GM21381 (cell line): ENCODE measurements at regions not wholly inside any gene's neighbourhood (a gene's known extent, or its start where the extent isn't known, plus 50 kb on each side); places are given as distances from the start of the nearest gene placed in this dataset.
"Not testable (repeated sequence)": the region's sequence is repeated elsewhere in the genome, so short reads cannot be mapped to it uniquely, and the experiment has no call there.

Source experiments
- ATAC-seq: cut with Tn5 transposase; IDR thresholded peaks from one replicate; pipeline ENCODE4 v1.9.1; 2021; ENCODE audit warnings: mild to moderate bottlenecking, moderate library complexity; ENCODE audit not compliant: unreplicated experiment

- ATAC-seq, result no peak
Observed at GRCh38 chr2:75844651-75845050, 133.9 kb upstream of the GCFC2 start.

GRCh38 chr2:75834588-75834987 is 123.9 kb upstream of the GCFC2 start:
- not testable (repeated sequence) for ATAC-seq

GRCh38 chr2:75833386-75833785 is 122.7 kb upstream of the GCFC2 start:
- ATAC-seq, result no peak

GRCh38 chr2:75828826-75829225 is 118.1 kb upstream of the GCFC2 start:
- ATAC-seq, result no peak

- not testable (repeated sequence) for ATAC-seq
Observed at GRCh38 chr2:75823515-75823914, 112.8 kb upstream of the GCFC2 start.

GRCh38 chr2:75822336-75822735 is 111.6 kb upstream of the GCFC2 start:
- ATAC-seq, result no peak

GRCh38 chr2:75820693-75821092 is 110.0 kb upstream of the GCFC2 start:
- no peak for ATAC-seq

- ATAC-seq, result no peak
Observed at GRCh38 chr2:75810611-75811330, 100.1 kb upstream of the GCFC2 start.

GRCh38 chr2:75808793-75809535 is 98.2 kb upstream of the GCFC2 start:
- no peak for ATAC-seq

GRCh38 chr2:75807992-75808391 is 97.3 kb upstream of the GCFC2 start:
- ATAC-seq, result no peak

GRCh38 chr2:75801234-75801982 is 90.7 kb upstream of the GCFC2 start:
- ATAC-seq, result no peak

GRCh38 chr2:75800456-75800855 is 89.7 kb upstream of the GCFC2 start:
- ATAC-seq, result peak; percentile 56

- ATAC-seq, result peak; percentile 41
Observed at GRCh38 chr2:75799859-75800258, 89.1 kb upstream of the GCFC2 start.

GRCh38 chr2:75798569-75798968 is 87.9 kb upstream of the GCFC2 start:
- no peak for ATAC-seq

- no peak for ATAC-seq
Observed at GRCh38 chr2:75792996-75793395, 82.3 kb upstream of the GCFC2 start.

- no peak for ATAC-seq
Observed at GRCh38 chr2:75792146-75792545, 81.4 kb upstream of the GCFC2 start.

GRCh38 chr2:75790814-75791467 is 80.2 kb upstream of the GCFC2 start:
- no peak for ATAC-seq

GRCh38 chr2:75790121-75790813 is 79.6 kb upstream of the GCFC2 start:
- ATAC-seq, result no peak

GRCh38 chr2:75788902-75789301 is 78.2 kb upstream of the GCFC2 start:
- ATAC-seq, result no peak

GRCh38 chr2:75788154-75788553 is 77.4 kb upstream of the GCFC2 start:
- ATAC-seq, result no peak
